ENCODE measurements at regions not wholly inside any gene's neighbourhood (a gene's known extent, or its start where the extent isn't known, plus 50 kb on each side); places are given as distances from the start of the nearest gene placed in this dataset.
"Not testable (repeated sequence)": the region's sequence is repeated elsewhere in the genome, so short reads cannot be mapped to it uniquely, and the experiment has no call there.

DNA sequence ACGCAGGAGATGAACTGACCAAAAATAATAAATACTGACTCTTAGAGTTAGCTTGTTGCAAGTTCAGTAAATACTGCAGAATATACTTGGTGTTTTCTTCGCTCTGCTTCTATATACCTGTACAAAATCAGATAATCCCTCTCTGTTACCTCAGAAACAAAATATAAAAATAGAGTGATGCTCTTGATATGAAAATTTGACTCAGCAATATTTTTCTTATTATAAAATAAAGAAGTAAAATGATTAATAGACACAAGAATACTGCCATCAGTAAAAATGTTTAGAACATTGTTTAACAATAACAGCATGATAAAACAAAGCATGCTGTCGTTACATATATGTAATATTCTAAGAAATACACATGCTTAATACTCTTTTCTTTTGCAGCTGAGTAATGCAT is 1366.9 kb upstream of the EYS start:
- no peak for DNase-seq (ENCODE audit: low spot score)
- Mint-ChIP-seq H3K4me1 (ENCODE audit: low read depth) (no peaks in the 10 kb centered on the region), H3K4me3 (ENCODE audit: low read depth) (no peak overlapping the region), H3K36me3 (ENCODE audit: low read depth) (no peaks in the 10 kb centered on the region), H3K9me3 (no peaks in the 10 kb centered on the region), H3K27me3 (ENCODE audit: low read depth) (no peaks in the 10 kb centered on the region), H3K27ac (no peak overlapping the region)
- intact Hi-C loops (cut with micrococcal nuclease): no loop called here

DNA sequence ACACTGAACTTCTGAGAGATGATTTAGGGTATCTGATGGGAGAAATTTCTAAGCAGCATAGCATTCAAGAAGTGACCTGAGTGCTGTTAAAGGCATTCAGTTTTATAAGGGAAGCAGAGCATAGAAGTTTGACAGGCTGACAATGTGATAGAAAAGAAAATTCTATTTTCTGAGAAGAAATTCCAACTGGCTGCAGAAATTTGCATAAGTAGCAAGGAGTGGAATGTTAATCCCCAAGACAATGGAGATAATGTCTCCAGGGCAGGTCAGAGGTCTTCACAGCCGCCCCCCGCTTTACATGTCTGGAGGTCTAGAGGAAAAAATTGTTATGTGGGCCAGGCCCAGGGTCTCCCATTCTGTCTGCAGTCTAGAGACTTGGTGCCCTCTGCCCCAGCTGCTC is 1361.8 kb upstream of the EYS start:
- Mint-ChIP-seq H3K4me1 (ENCODE audit: low read depth) (no peaks in the 10 kb centered on the region), H3K36me3 (ENCODE audit: low read depth) (no peaks in the 10 kb centered on the region), H3K9me3 (peaks cover 26% of the 10 kb centered on the region), H3K4me3 (ENCODE audit: low read depth) (no peak overlapping the region), H3K27ac (no peak overlapping the region), H3K27me3 (ENCODE audit: low read depth) (no peaks in the 10 kb centered on the region)
- DNase-seq (ENCODE audit: low spot score): no peak
- intact Hi-C loops (cut with micrococcal nuclease): no loop called here

DNA sequence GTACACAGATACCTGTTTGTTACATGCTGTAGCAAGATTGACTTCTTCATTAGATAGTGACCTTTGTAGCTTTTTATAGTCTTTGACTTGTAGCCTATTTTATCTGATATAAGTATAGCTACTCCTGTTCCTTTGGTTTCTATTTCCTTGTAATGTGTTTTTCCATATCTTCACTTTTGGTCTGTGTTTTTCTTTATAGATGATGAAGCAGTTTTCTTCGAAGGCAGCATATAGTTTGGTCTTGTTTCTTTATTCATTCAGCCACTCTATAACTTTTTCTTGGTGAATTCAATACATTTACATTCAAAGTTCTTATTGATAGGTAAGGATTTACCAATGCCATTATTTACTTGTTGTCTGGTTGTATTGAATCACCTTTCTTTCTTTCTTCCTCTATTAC is 1357.3 kb upstream of the EYS start:
- Mint-ChIP-seq H3K36me3 (ENCODE audit: low read depth) (no peaks in the 10 kb centered on the region), H3K27me3 (ENCODE audit: low read depth) (no peaks in the 10 kb centered on the region), H3K4me3 (ENCODE audit: low read depth) (no peak overlapping the region), H3K27ac (no peak overlapping the region), H3K4me1 (ENCODE audit: low read depth) (no peaks in the 10 kb centered on the region), H3K9me3 (peaks cover 49% of the 10 kb centered on the region)
- DNase-seq (ENCODE audit: low spot score): no peak
- intact Hi-C loops (cut with micrococcal nuclease): no loop called here

DNA sequence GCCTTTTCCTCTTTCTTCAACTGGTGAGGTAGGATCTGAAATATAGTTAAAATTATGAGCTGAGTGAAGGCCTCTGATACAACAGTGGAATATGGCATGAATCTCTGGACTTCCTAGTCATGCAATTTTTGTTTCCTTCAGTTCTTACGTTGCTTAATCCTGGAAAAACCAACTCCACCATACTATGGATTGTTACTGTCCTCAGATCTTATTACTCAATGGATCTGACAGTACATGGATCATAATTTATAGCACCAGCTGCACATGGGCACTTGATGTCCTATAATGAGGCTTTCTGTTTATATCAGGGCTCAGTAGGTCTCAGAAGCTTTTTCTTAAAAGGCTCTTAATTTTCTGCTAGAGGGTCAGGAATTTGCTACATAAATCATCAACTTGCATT is 1341.0 kb upstream of the EYS start:
- Mint-ChIP-seq H3K27ac (no peak overlapping the region), H3K36me3 (ENCODE audit: low read depth) (no peaks in the 10 kb centered on the region), H3K27me3 (ENCODE audit: low read depth) (no peaks in the 10 kb centered on the region), H3K4me3 (ENCODE audit: low read depth) (no peak overlapping the region), H3K4me1 (ENCODE audit: low read depth) (no peaks in the 10 kb centered on the region), H3K9me3 (peaks cover 28% of the 10 kb centered on the region)
- intact Hi-C loops (cut with micrococcal nuclease): no loop called here
- no peak for DNase-seq (ENCODE audit: low spot score)

DNA sequence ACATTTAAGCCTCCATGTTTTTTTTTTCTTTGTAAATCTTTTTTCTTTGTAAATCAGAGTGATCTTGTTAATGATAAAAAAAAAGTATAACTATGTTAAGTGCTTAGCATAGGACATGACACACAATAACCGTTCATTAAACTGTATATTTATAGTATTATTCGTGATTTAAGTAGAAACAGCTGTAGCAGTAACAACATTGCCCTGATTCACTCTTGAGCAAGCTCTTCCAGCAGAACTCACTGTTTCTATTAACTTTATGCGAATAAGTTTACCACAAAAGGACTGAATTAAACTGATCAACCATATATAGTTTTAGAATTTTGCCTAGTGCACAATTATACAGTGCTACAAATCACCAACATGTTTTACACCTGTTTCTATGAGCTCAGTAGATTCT is 1338.0 kb upstream of the EYS start:
- Mint-ChIP-seq H3K36me3 (ENCODE audit: low read depth) (no peaks in the 10 kb centered on the region), H3K4me3 (ENCODE audit: low read depth) (no peak overlapping the region), H3K27ac (no peak overlapping the region), H3K9me3 (peaks cover 25% of the 10 kb centered on the region), H3K4me1 (ENCODE audit: low read depth) (no peaks in the 10 kb centered on the region), H3K27me3 (ENCODE audit: low read depth) (no peaks in the 10 kb centered on the region)
- intact Hi-C loops (cut with micrococcal nuclease): no loop called here
- DNase-seq (ENCODE audit: low spot score): no peak

DNA sequence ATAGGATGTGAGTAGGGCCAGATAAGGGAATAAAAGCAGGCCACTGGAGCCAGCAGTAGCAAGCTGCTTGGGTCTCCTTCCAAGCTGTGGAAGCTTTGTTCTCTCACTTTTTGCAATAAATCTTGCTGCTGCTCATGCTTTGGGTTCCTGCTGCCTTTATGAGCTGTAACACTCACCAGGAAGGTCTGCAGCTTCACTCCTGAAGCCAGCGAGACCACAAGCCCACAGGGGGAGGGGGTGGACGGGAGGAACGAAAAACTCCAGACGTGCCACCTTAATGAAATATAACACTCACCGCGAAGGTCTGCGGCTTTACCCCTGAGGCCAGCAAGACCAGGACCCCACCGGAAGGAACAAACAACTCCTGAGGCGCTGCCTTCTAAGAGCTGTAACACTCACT is 1324.4 kb upstream of the EYS start:
- no peak overlapping the region for H3K4me3 Mint-ChIP-seq (ENCODE audit: low read depth)
- H3K27me3 Mint-ChIP-seq (ENCODE audit: low read depth): no peaks in the 10 kb centered on the region
- H3K27ac Mint-ChIP-seq: no peak overlapping the region
- H3K36me3 Mint-ChIP-seq (ENCODE audit: low read depth): no peaks in the 10 kb centered on the region
- peaks cover 39% of the 10 kb centered on the region for H3K9me3 Mint-ChIP-seq
- DNase-seq (ENCODE audit: low spot score): no peak
- no peaks in the 10 kb centered on the region for H3K4me1 Mint-ChIP-seq (ENCODE audit: low read depth)
- intact Hi-C loops (cut with micrococcal nuclease): no loop called here

DNA sequence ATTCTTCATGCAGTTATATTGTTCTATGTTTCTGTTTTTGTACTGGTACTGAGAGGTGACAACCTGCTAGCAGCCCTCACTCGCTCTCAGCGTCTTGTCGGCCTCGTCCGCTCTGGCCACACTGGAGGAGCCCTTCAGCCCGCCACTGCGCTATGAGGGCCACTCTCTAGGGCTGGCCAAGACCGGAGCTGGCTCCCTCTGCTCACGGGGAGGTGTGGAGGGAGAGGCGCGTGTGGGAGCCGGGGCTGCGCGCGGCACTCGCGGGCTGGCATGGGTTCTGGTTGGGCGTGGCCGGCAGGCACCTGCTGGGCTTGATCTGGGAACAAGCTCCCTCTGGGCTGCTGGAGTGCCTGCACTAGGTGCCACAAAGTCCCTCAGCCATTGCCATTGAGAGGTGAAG is 1323.8 kb upstream of the EYS start:
- Mint-ChIP-seq H3K9me3 (peaks cover 39% of the 10 kb centered on the region), H3K27me3 (ENCODE audit: low read depth) (no peaks in the 10 kb centered on the region), H3K36me3 (ENCODE audit: low read depth) (no peaks in the 10 kb centered on the region), H3K4me3 (ENCODE audit: low read depth) (no peak overlapping the region), H3K27ac (no peak overlapping the region), H3K4me1 (ENCODE audit: low read depth) (no peaks in the 10 kb centered on the region)
- intact Hi-C loops (cut with micrococcal nuclease): no loop called here
- DNase-seq (ENCODE audit: low spot score): no peak

DNA sequence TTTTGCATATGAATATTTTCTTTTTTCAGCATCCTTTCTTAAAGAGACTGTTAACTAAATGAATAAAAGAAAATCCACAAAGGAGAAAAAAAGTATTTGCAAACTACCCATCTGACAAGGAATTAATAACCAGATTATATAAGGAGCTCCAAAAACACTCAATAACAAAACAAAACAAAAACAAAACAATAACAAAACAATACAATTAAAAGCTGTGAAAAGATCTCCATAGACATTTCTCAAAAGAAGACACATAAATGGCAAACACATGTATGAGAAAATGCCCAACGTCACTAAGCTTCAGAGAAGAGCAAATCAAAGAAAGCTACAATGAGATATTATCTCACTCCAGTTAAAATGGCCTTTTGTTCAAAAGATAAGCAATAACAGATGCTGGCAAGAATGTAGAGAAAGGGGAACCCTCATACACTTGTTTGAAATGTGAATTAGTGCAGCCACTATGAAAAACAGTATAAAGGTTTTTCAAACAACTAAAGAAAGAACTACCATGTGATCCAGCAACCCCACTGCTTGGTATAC is 1310.0 kb upstream of the EYS start:
- peaks cover 35% of the 10 kb centered on the region for H3K9me3 Mint-ChIP-seq
- intact Hi-C loops (cut with micrococcal nuclease): no loop called here
- no peaks in the 10 kb centered on the region for H3K4me1 Mint-ChIP-seq (ENCODE audit: low read depth)
- H3K27ac Mint-ChIP-seq: no peak overlapping the region
- DNase-seq (ENCODE audit: low spot score): no peak
- H3K27me3 Mint-ChIP-seq (ENCODE audit: low read depth): no peaks in the 10 kb centered on the region
- no peaks in the 10 kb centered on the region for H3K36me3 Mint-ChIP-seq (ENCODE audit: low read depth)
- no peak overlapping the region for H3K4me3 Mint-ChIP-seq (ENCODE audit: low read depth)

DNA sequence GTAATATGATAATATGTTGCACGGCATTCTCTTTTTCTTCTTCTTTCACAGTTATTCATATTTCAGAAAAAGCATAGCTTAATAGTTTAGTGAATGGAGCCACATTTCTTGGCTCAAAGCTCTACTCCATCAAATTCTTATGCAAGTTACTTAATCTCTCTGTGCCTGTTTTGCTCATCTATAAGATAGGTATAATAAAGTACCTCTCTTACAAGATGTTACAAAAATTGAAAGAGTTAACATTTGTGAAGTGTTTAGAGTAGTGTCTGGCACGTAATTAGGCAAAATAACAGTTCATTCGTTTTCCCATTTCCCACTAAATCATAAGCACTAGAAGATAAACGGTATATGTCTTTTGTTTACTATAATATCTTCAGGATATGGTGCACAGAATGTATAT is 1304.4 kb upstream of the EYS start:
- Mint-ChIP-seq H3K4me1 (ENCODE audit: low read depth) (no peaks in the 10 kb centered on the region), H3K4me3 (ENCODE audit: low read depth) (no peak overlapping the region), H3K9me3 (peaks cover 49% of the 10 kb centered on the region), H3K27me3 (ENCODE audit: low read depth) (no peaks in the 10 kb centered on the region), H3K36me3 (ENCODE audit: low read depth) (no peaks in the 10 kb centered on the region), H3K27ac (no peak overlapping the region)
- no peak for DNase-seq (ENCODE audit: low spot score)
- intact Hi-C loops (cut with micrococcal nuclease): no loop called here

DNA sequence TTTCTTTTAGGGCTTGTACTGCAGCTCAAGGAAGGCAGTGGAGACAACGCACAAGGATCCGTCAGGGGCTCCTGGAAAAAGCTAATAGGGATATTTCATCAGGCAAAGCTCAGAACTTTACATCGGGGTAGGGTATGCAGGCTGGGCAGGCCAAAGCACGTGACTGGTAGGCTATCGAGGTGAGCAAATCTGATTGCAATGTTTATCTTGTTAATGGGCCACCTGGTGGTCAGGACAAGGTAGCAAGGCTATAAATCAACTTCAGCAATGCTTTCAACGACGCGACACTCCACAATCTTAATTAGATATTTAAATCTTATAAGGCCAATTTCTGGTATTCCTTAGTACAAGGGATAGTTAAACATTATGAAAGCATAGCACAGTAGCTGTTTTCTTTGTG is 1302.8 kb upstream of the EYS start:
- H3K27ac Mint-ChIP-seq: no peak overlapping the region
- H3K4me1 Mint-ChIP-seq (ENCODE audit: low read depth): no peaks in the 10 kb centered on the region
- H3K36me3 Mint-ChIP-seq (ENCODE audit: low read depth): no peaks in the 10 kb centered on the region
- peaks cover 43% of the 10 kb centered on the region for H3K9me3 Mint-ChIP-seq
- no peak overlapping the region for H3K4me3 Mint-ChIP-seq (ENCODE audit: low read depth)
- intact Hi-C loops (cut with micrococcal nuclease): no loop called here
- no peak for DNase-seq (ENCODE audit: low spot score)
- no peaks in the 10 kb centered on the region for H3K27me3 Mint-ChIP-seq (ENCODE audit: low read depth)

DNA sequence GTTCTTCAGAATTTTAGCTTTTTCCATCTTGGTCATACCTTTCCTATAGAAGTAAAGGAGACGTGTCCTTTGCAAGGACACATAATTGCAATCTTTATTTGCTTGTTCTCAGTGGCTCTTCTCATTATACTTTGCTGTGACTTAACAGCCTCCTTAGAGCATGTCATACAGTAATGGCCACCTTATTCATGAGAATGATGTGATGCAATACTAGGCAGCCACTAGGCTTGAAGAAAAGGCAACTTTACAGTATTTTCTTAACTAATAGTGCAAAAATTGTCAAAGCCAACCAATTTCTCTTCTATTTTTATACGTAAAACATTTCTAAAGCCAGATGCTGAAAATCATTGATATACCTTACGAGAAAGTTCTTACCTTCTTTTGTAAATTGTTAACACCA is 1296.8 kb upstream of the EYS start:
- intact Hi-C loops (cut with micrococcal nuclease): no loop called here
- Mint-ChIP-seq H3K9me3 (peaks cover 37% of the 10 kb centered on the region), H3K27me3 (ENCODE audit: low read depth) (no peaks in the 10 kb centered on the region)

DNA sequence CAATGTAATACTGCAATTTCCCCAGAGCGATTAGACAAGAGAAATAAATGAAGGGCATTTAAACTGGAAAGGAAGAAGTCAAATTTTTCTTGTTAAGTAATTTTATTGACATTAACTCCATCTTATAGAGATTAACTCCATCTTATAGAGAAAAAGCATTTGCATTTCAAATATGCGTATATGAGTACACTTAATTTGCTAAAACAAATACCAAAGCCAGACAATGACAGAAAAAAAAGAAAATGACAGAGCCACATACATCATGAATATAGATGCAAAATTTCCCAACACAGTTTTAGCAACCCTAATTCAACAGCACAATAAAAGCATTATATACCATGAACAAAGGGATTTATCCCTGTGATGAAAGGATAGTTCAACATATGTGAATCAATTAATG is 1293.1 kb upstream of the EYS start:
- Mint-ChIP-seq H3K9me3 (peaks cover 35% of the 10 kb centered on the region), H3K27me3 (ENCODE audit: low read depth) (no peaks in the 10 kb centered on the region), H3K4me3 (ENCODE audit: low read depth) (no peak overlapping the region), H3K36me3 (ENCODE audit: low read depth) (no peaks in the 10 kb centered on the region), H3K4me1 (ENCODE audit: low read depth) (no peaks in the 10 kb centered on the region), H3K27ac (no peak overlapping the region)
- intact Hi-C loops (cut with micrococcal nuclease): no loop called here
- no peak for DNase-seq (ENCODE audit: low spot score)

More for the DNA sequence above, 1296.8 kb upstream of the EYS start:
- Mint-ChIP-seq H3K4me1 (ENCODE audit: low read depth) (no peaks in the 10 kb centered on the region), H3K4me3 (ENCODE audit: low read depth) (no peak overlapping the region), H3K27ac (no peak overlapping the region), H3K36me3 (ENCODE audit: low read depth) (no peaks in the 10 kb centered on the region)
- no peak for DNase-seq (ENCODE audit: low spot score)

DNA sequence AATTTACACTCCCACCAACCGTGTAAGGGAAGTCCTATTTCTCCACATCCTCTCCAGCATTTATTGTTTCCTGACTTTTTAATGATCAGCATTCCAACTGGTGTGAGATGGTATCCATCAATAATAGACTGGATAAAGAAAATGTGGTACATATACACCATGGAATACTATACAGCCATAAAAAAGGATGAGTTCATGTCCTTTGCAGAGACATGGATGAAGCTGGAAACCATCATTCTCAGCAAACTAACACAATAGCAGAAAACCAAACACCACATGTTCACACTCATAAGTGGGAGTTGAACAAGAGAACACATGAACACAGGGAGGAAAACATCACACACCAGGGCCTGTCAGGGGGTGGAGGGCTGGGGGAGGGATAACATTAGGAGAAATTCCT is 1290.6 kb upstream of the EYS start:
- H3K27me3 Mint-ChIP-seq (ENCODE audit: low read depth); H3K4me3 Mint-ChIP-seq (ENCODE audit: low read depth); H3K27ac Mint-ChIP-seq; H3K36me3 Mint-ChIP-seq (ENCODE audit: low read depth); H3K4me1 Mint-ChIP-seq (ENCODE audit: low read depth); DNase-seq (ENCODE audit: low spot score); intact Hi-C loops (cut with micrococcal nuclease): not testable (repeated sequence)
- H3K9me3 Mint-ChIP-seq: peaks cover 37% of the 10 kb centered on the region

DNA sequence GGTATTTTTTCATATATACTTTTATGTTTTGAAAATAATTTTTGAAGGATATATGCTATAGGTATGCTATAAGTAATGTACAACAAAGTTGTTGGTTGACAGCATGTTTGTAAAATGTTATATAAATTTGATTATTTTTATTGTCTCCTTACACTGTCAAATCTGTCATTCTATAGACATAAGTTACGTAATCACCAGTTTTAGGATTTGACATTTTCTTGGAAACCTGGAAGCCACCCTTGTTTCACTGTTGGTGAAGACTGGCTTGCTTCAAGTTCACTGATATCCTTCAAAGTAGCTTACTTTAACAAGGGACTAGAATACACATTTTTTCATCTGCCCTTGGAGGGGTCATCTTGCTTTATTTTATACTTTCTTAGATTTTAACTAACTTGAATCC is 1288.6 kb upstream of the EYS start:
- no peak overlapping the region for H3K27ac Mint-ChIP-seq
- peaks cover 38% of the 10 kb centered on the region for H3K9me3 Mint-ChIP-seq
- intact Hi-C loops (cut with micrococcal nuclease): no loop called here
- H3K27me3 Mint-ChIP-seq (ENCODE audit: low read depth): no peaks in the 10 kb centered on the region
- no peak overlapping the region for H3K4me3 Mint-ChIP-seq (ENCODE audit: low read depth)
- H3K4me1 Mint-ChIP-seq (ENCODE audit: low read depth): no peaks in the 10 kb centered on the region
- DNase-seq (ENCODE audit: low spot score): no peak
- no peaks in the 10 kb centered on the region for H3K36me3 Mint-ChIP-seq (ENCODE audit: low read depth)
